ENCODE measurements at regions not wholly inside any gene's neighbourhood (a gene's known extent, or its start where the extent isn't known, plus 50 kb on each side); places are given as distances from the start of the nearest gene placed in this dataset.

GRCh38 chr2:194319222-194319992, 1337.6 kb upstream of the SLC39A10 start:
- H3K4me1 Mint-ChIP-seq (ENCODE audit: insufficient read depth, unreplicated experiment): no peaks in the 10 kb centered on the region
- no peaks in the 10 kb centered on the region for H3K27me3 Mint-ChIP-seq (ENCODE audit: insufficient read depth, unreplicated experiment)
- no peak for TF ChIP-seq CTCF (IDR thresholded peaks at IDR 0.05; ENCODE audit: unreplicated experiment)

GRCh38 chr2:194314042-194314441, 1343.0 kb upstream of the SLC39A10 start:
- Mint-ChIP-seq H3K9me3 (ENCODE audit: unreplicated experiment) (no peaks in the 10 kb centered on the region), H3K27me3 (ENCODE audit: insufficient read depth, unreplicated experiment) (no peaks in the 10 kb centered on the region), H3K4me1 (ENCODE audit: insufficient read depth, unreplicated experiment) (no peaks in the 10 kb centered on the region), H3K4me3 (ENCODE audit: unreplicated experiment) (no peak overlapping the region), H3K36me3 (ENCODE audit: insufficient read depth, unreplicated experiment) (no peaks in the 10 kb centered on the region), H3K27ac (ENCODE audit: low read depth, unreplicated experiment) (no peak overlapping the region)
- POLR2A ChIA-PET: no interaction called here
- CTCF ChIA-PET: no interaction called here
- no peak for DNase-seq (ENCODE audit: unreplicated experiment)
- intact Hi-C loops (cut with micrococcal nuclease): no loop called here
- BruUV-seq (replicated peaks): no TSS peak
- no peak for TF ChIP-seq CTCF (IDR thresholded peaks at IDR 0.05; ENCODE audit: unreplicated experiment)

More at GRCh38 chr2:194319222-194319992, 1337.6 kb upstream of the SLC39A10 start:
- intact Hi-C loops (cut with micrococcal nuclease): no loop called here
- no peaks in the 10 kb centered on the region for H3K9me3 Mint-ChIP-seq (ENCODE audit: unreplicated experiment)
- H3K27ac Mint-ChIP-seq (ENCODE audit: low read depth, unreplicated experiment): no peak overlapping the region
- ChIA-PET POLR2A (no interaction called here), CTCF (no interaction called here)
- no peak for DNase-seq (ENCODE audit: unreplicated experiment)
- no peaks in the 10 kb centered on the region for H3K36me3 Mint-ChIP-seq (ENCODE audit: insufficient read depth, unreplicated experiment)
- no peak overlapping the region for H3K4me3 Mint-ChIP-seq (ENCODE audit: unreplicated experiment)
- BruUV-seq (replicated peaks): no TSS peak

GRCh38 chr2:194304191-194304590, 1352.8 kb upstream of the SLC39A10 start:
- H3K9me3 Mint-ChIP-seq (ENCODE audit: unreplicated experiment): no peaks in the 10 kb centered on the region
- H3K4me3 Mint-ChIP-seq (ENCODE audit: unreplicated experiment): no peak overlapping the region
- H3K36me3 Mint-ChIP-seq (ENCODE audit: insufficient read depth, unreplicated experiment): no peaks in the 10 kb centered on the region
- BruUV-seq (replicated peaks): no TSS peak
- no peak for TF ChIP-seq CTCF (IDR thresholded peaks at IDR 0.05; ENCODE audit: unreplicated experiment)
- no peak overlapping the region for H3K27ac Mint-ChIP-seq (ENCODE audit: low read depth, unreplicated experiment)
- no peaks in the 10 kb centered on the region for H3K4me1 Mint-ChIP-seq (ENCODE audit: insufficient read depth, unreplicated experiment)
- intact Hi-C loops (cut with micrococcal nuclease): no loop called here
- ChIA-PET CTCF (no interaction called here), POLR2A (no interaction called here)
- no peaks in the 10 kb centered on the region for H3K27me3 Mint-ChIP-seq (ENCODE audit: insufficient read depth, unreplicated experiment)
- DNase-seq (ENCODE audit: unreplicated experiment): no peak

- no peak overlapping the region for H3K27ac Mint-ChIP-seq (ENCODE audit: low read depth, unreplicated experiment)
- H3K27me3 Mint-ChIP-seq (ENCODE audit: insufficient read depth, unreplicated experiment): no peaks in the 10 kb centered on the region
- no peaks in the 10 kb centered on the region for H3K9me3 Mint-ChIP-seq (ENCODE audit: unreplicated experiment)
- BruUV-seq (replicated peaks): no TSS peak
- intact Hi-C loops (cut with micrococcal nuclease): no loop called here
- TF ChIP-seq CTCF (IDR thresholded peaks at IDR 0.05; ENCODE audit: unreplicated experiment): no peak
- H3K4me3 Mint-ChIP-seq (ENCODE audit: unreplicated experiment): no peak overlapping the region
- CTCF ChIA-PET: interaction anchor here (0.5 kb wide), 1 partner anchor 263 kb away, joined by 3 read pairs; no protein-coding TSS in a partner anchor
- POLR2A ChIA-PET: no interaction called here
- DNase-seq (ENCODE audit: unreplicated experiment): no peak
- no peaks in the 10 kb centered on the region for H3K36me3 Mint-ChIP-seq (ENCODE audit: insufficient read depth, unreplicated experiment)
- H3K4me1 Mint-ChIP-seq (ENCODE audit: insufficient read depth, unreplicated experiment): no peaks in the 10 kb centered on the region
Observed at GRCh38 chr2:194301946-194302345, 1355.1 kb upstream of the SLC39A10 start.
